ENCODE measurements at regions not wholly inside any gene's neighbourhood (a gene's known extent, or its start where the extent isn't known, plus 50 kb on each side); places are given as distances from the start of the nearest gene placed in this dataset.

DNA sequence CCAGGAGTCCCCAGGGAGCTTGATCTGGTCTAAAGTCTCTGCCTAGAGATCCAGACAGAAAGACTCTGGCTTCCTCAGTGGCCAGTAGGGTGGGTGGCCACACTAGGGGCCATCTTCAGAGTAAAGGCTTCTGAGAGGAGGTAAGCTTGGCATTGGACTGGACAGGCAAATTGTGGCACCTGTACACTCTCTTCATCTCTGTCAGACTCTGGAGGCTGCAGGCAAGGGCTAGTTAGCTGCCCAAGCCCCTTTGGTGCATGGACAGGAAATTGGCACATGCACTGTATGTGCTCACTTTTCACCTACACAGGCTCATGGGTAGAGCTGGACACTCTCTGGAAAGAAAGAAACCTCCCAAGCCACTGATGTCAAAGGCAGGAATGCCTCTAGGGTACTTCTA lies 142.8 kb downstream of the PJA1 start:
- no peak for TF ChIP-seq GATA2 (IDR thresholded peaks at IDR 0.05; ENCODE audit: low read depth, low read length)
- no peak for TF ChIP-seq GATA3 (IDR thresholded peaks at IDR 0.05; ENCODE audit: low read depth, low read length)

Data from SH-SY5Y (cell line).